GM18517 (cell line): ENCODE measurements at regions not wholly inside any gene's neighbourhood (a gene's known extent, or its start where the extent isn't known, plus 50 kb on each side); places are given as distances from the start of the nearest gene placed in this dataset.

ENCODE experiments used
- ATAC-seq: cut with Tn5 transposase; IDR thresholded peaks from one replicate; pipeline ENCODE4 v1.9.1; 2021; ENCODE audit warnings: mild to moderate bottlenecking, moderate library complexity; ENCODE audit not compliant: unreplicated experiment

- no peak for ATAC-seq
Observed at GRCh38 chr3:107082527-107082926, 294.7 kb upstream of the CCDC54 start.

GRCh38 chr3:107085261-107085660, 292.0 kb upstream of the CCDC54 start:
- no peak for ATAC-seq

GRCh38 chr3:107092121-107092520, 285.1 kb upstream of the CCDC54 start:
- ATAC-seq = no peak

- no peak for ATAC-seq
Observed at GRCh38 chr3:107098864-107099263, 278.4 kb upstream of the CCDC54 start.

- ATAC-seq = no peak
Observed at GRCh38 chr3:107100137-107100536, 277.1 kb upstream of the CCDC54 start.

- no peak for ATAC-seq
Observed at GRCh38 chr3:107100573-107100972, 276.7 kb upstream of the CCDC54 start.

GRCh38 chr3:107103786-107104185, 273.5 kb upstream of the CCDC54 start:
- ATAC-seq = no peak

- ATAC-seq = no peak
Observed at GRCh38 chr3:107106316-107106715, 270.9 kb upstream of the CCDC54 start.

- ATAC-seq = no peak
Observed at GRCh38 chr3:107106907-107107306, 270.3 kb upstream of the CCDC54 start.

- ATAC-seq = no peak
Observed at GRCh38 chr3:107110596-107111305, 266.5 kb upstream of the CCDC54 start.

- ATAC-seq = no peak
Observed at GRCh38 chr3:107111872-107112271, 265.4 kb upstream of the CCDC54 start.

- ATAC-seq = no peak
Observed at GRCh38 chr3:107112356-107112755, 264.9 kb upstream of the CCDC54 start.

GRCh38 chr3:107116251-107116650, 261.0 kb upstream of the CCDC54 start:
- no peak for ATAC-seq

- no peak for ATAC-seq
Observed at GRCh38 chr3:107117156-107117555, 260.1 kb upstream of the CCDC54 start.

- no peak for ATAC-seq
Observed at GRCh38 chr3:107117922-107118536, 259.2 kb upstream of the CCDC54 start.

GRCh38 chr3:107124885-107125284, 252.4 kb upstream of the CCDC54 start:
- ATAC-seq = no peak

- no peak for ATAC-seq
Observed at GRCh38 chr3:107128946-107129345, 248.3 kb upstream of the CCDC54 start.

- no peak for ATAC-seq
Observed at GRCh38 chr3:107130089-107130700, 247.0 kb upstream of the CCDC54 start.

- ATAC-seq = no peak
Observed at GRCh38 chr3:107132674-107133073, 244.6 kb upstream of the CCDC54 start.

- ATAC-seq = no peak
Observed at GRCh38 chr3:107133891-107134290, 243.3 kb upstream of the CCDC54 start.

- ATAC-seq = no peak
Observed at GRCh38 chr3:107142171-107142570, 235.1 kb upstream of the CCDC54 start.
